ENCODE measurements at regions not wholly inside any gene's neighbourhood (a gene's known extent, or its start where the extent isn't known, plus 50 kb on each side); places are given as distances from the start of the nearest gene placed in this dataset.
A peak's percentile ranks its signal among the peaks of the same experiment; 100 is the strongest.

GRCh38 chr10:61543831-61544230, 90.7 kb upstream of the TMEM26 start:
- Histone ChIP-seq H2BK12ac (ENCODE audit: low read length) (no peak overlapping the region), H3K27me3 (ENCODE audit: insufficient read depth, low read length) (no peaks in the 10 kb centered on the region), H3K27ac (ENCODE audit: low read depth, low read length) (no peak overlapping the region), H3K36me3 (ENCODE audit: control insufficient read depth in 1 of 2, insufficient read depth in 2 of 2, low read length in 2 of 2) (no peaks in the 10 kb centered on the region), H4K91ac (ENCODE audit: low read depth, low read length) (no peak overlapping the region), H3K18ac (ENCODE audit: low read length) (no peak overlapping the region), H3K4me2 (ENCODE audit: low read length) (no peak overlapping the region), H3K9ac (ENCODE audit: low read length) (no peak overlapping the region), H3K4me3 (ENCODE audit: low read depth, low read length) (no peak overlapping the region), H4K12ac (ENCODE audit: low read depth, low read length) (no peak overlapping the region), H3K9me3 (ENCODE audit: insufficient read depth, low read depth, low read length) (no peaks in the 10 kb centered on the region), H4K8ac (ENCODE audit: low read depth, low read length) (no peak overlapping the region), H3K23ac (ENCODE audit: low read length) (no peak overlapping the region), H2BK5ac (ENCODE audit: low read depth, low read length, poor library complexity) (no peak overlapping the region), H3K4ac (ENCODE audit: low read depth, low read length) (no peak overlapping the region), H3K79me1 (ENCODE audit: low read length) (no peaks in the 10 kb centered on the region), H2BK120ac (ENCODE audit: insufficient read depth, low read length, poor library complexity) (no peak overlapping the region), H3K14ac (ENCODE audit: low read length) (no peak overlapping the region), H2AK5ac (ENCODE audit: low read length) (no peak overlapping the region), H2AFZ (ENCODE audit: insufficient read depth, low read length, poor library complexity) (no peak overlapping the region), H3K4me1 (ENCODE audit: control insufficient read depth in 1 of 2, insufficient read depth in 2 of 2, low read length in 2 of 2) (no peaks in the 10 kb centered on the region), H3K79me2 (ENCODE audit: control insufficient read depth, insufficient read depth, low read length, poor library complexity) (no peaks in the 10 kb centered on the region)
- DNase-seq = no peak
- WGBS (ENCODE audit: extremely low coverage, insufficient coverage, insufficient read length) = no CpG with 5 or more reads among the region's 3 CpGs

GRCh38 chr10:61542596-61542995, 89.4 kb upstream of the TMEM26 start:
- no peak overlapping the region for H4K12ac ChIP-seq (ENCODE audit: low read depth, low read length)
- H3K79me2 ChIP-seq (ENCODE audit: control insufficient read depth, insufficient read depth, low read length, poor library complexity) = no peaks in the 10 kb centered on the region

DNA sequence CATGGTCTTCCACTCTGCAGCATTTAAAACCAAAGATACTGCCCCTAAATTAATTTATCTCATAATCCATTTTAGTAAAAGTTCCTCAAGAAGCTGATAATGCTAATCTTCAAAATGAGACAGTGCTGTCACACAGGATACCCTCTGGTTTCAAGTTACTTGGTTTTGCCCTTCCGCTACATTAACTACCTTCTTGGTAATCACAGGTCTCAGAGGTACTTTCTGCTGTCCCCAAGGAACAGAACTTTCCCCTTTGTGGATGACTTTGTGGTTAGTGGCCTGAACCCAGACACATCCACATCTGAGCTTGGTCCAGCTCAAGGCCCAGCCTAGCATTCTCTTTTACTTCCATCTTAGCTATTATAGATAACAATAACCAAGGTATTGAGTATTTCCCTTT, 88.8 kb upstream of the TMEM26 start:
- Histone ChIP-seq H3K27me3 (ENCODE audit: insufficient read depth, low read length) (no peaks in the 10 kb centered on the region), H2AFZ (ENCODE audit: insufficient read depth, low read length, poor library complexity) (no peak overlapping the region), H3K79me2 (ENCODE audit: control insufficient read depth, insufficient read depth, low read length, poor library complexity) (no peaks in the 10 kb centered on the region), H3K27ac (ENCODE audit: low read depth, low read length) (no peak overlapping the region), H2BK5ac (ENCODE audit: low read depth, low read length, poor library complexity) (no peak overlapping the region), H3K36me3 (ENCODE audit: control insufficient read depth in 1 of 2, insufficient read depth in 2 of 2, low read length in 2 of 2) (no peaks in the 10 kb centered on the region), H3K79me1 (ENCODE audit: low read length) (no peaks in the 10 kb centered on the region), H3K4me2 (ENCODE audit: low read length) (no peak overlapping the region), H3K4ac (ENCODE audit: low read depth, low read length) (no peak overlapping the region), H3K18ac (ENCODE audit: low read length) (no peak overlapping the region), H2BK12ac (ENCODE audit: low read length) (no peak overlapping the region), H4K91ac (ENCODE audit: low read depth, low read length) (no peak overlapping the region), H3K14ac (ENCODE audit: low read length) (no peak overlapping the region), H3K9me3 (ENCODE audit: insufficient read depth, low read depth, low read length) (no peaks in the 10 kb centered on the region), H3K4me1 (ENCODE audit: control insufficient read depth in 1 of 2, insufficient read depth in 2 of 2, low read length in 2 of 2) (no peaks in the 10 kb centered on the region), H3K9ac (ENCODE audit: low read length) (no peak overlapping the region), H4K8ac (ENCODE audit: low read depth, low read length) (no peak overlapping the region), H2AK5ac (ENCODE audit: low read length) (no peak overlapping the region), H2BK120ac (ENCODE audit: insufficient read depth, low read length, poor library complexity) (no peak overlapping the region), H3K23ac (ENCODE audit: low read length) (no peak overlapping the region), H4K12ac (ENCODE audit: low read depth, low read length) (no peak overlapping the region), H3K4me3 (ENCODE audit: low read depth, low read length) (no peak overlapping the region)
- WGBS (ENCODE audit: extremely low coverage, insufficient coverage, insufficient read length) = no CpG with 5 or more reads among the region's 1 CpG
- DNase-seq = no peak

More at GRCh38 chr10:61542596-61542995, 89.4 kb upstream of the TMEM26 start:
- Histone ChIP-seq H4K8ac (ENCODE audit: low read depth, low read length) (no peak overlapping the region), H3K4ac (ENCODE audit: low read depth, low read length) (no peak overlapping the region), H3K4me1 (ENCODE audit: control insufficient read depth in 1 of 2, insufficient read depth in 2 of 2, low read length in 2 of 2) (no peaks in the 10 kb centered on the region), H3K9me3 (ENCODE audit: insufficient read depth, low read depth, low read length) (no peaks in the 10 kb centered on the region), H3K14ac (ENCODE audit: low read length) (no peak overlapping the region), H3K4me3 (ENCODE audit: low read depth, low read length) (no peak overlapping the region), H3K23ac (ENCODE audit: low read length) (no peak overlapping the region), H2AK5ac (ENCODE audit: low read length) (no peak overlapping the region), H3K27me3 (ENCODE audit: insufficient read depth, low read length) (no peaks in the 10 kb centered on the region), H2BK5ac (ENCODE audit: low read depth, low read length, poor library complexity) (no peak overlapping the region), H3K79me1 (ENCODE audit: low read length) (no peaks in the 10 kb centered on the region), H3K18ac (ENCODE audit: low read length) (no peak overlapping the region), H3K27ac (ENCODE audit: low read depth, low read length) (no peak overlapping the region), H3K4me2 (ENCODE audit: low read length) (no peak overlapping the region), H2BK120ac (ENCODE audit: insufficient read depth, low read length, poor library complexity) (no peak overlapping the region), H2AFZ (ENCODE audit: insufficient read depth, low read length, poor library complexity) (no peak overlapping the region), H2BK12ac (ENCODE audit: low read length) (no peak overlapping the region), H4K91ac (ENCODE audit: low read depth, low read length) (no peak overlapping the region), H3K36me3 (ENCODE audit: control insufficient read depth in 1 of 2, insufficient read depth in 2 of 2, low read length in 2 of 2) (no peaks in the 10 kb centered on the region), H3K9ac (ENCODE audit: low read length) (no peak overlapping the region)
- no peak for DNase-seq

GRCh38 chr10:61539876-61540275, 86.7 kb upstream of the TMEM26 start:
- Histone ChIP-seq H2AK5ac (ENCODE audit: low read length) (no peak overlapping the region), H4K12ac (ENCODE audit: low read depth, low read length) (no peak overlapping the region), H3K4me2 (ENCODE audit: low read length) (no peak overlapping the region), H3K9me3 (ENCODE audit: insufficient read depth, low read depth, low read length) (no peaks in the 10 kb centered on the region), H2AFZ (ENCODE audit: insufficient read depth, low read length, poor library complexity) (no peak overlapping the region), H3K27ac (ENCODE audit: low read depth, low read length) (no peak overlapping the region), H3K14ac (ENCODE audit: low read length) (no peak overlapping the region), H3K4me3 (ENCODE audit: low read depth, low read length) (no peak overlapping the region), H3K23ac (ENCODE audit: low read length) (no peak overlapping the region), H2BK120ac (ENCODE audit: insufficient read depth, low read length, poor library complexity) (no peak overlapping the region), H3K4ac (ENCODE audit: low read depth, low read length) (no peak overlapping the region), H2BK12ac (ENCODE audit: low read length) (no peak overlapping the region), H3K36me3 (ENCODE audit: control insufficient read depth in 1 of 2, insufficient read depth in 2 of 2, low read length in 2 of 2) (no peaks in the 10 kb centered on the region), H4K91ac (ENCODE audit: low read depth, low read length) (no peak overlapping the region), H3K9ac (ENCODE audit: low read length) (no peak overlapping the region), H3K27me3 (ENCODE audit: insufficient read depth, low read length) (no peaks in the 10 kb centered on the region), H3K79me1 (ENCODE audit: low read length) (no peaks in the 10 kb centered on the region), H3K18ac (ENCODE audit: low read length) (no peak overlapping the region), H4K8ac (ENCODE audit: low read depth, low read length) (no peak overlapping the region), H3K79me2 (ENCODE audit: control insufficient read depth, insufficient read depth, low read length, poor library complexity) (no peaks in the 10 kb centered on the region), H3K4me1 (ENCODE audit: control insufficient read depth in 1 of 2, insufficient read depth in 2 of 2, low read length in 2 of 2) (no peaks in the 10 kb centered on the region), H2BK5ac (ENCODE audit: low read depth, low read length, poor library complexity) (no peak overlapping the region)
- WGBS (ENCODE audit: extremely low coverage, insufficient coverage, insufficient read length) = 100% methylated on average over 2 of the region's 8 CpGs
- peak; percentile 59 for DNase-seq
